ENCODE measurements at regions not wholly inside any gene's neighbourhood (a gene's known extent, or its start where the extent isn't known, plus 50 kb on each side); places are given as distances from the start of the nearest gene placed in this dataset.

- no peak for TF ChIP-seq EZH2phosphoT487 (IDR thresholded peaks at IDR 0.05; ENCODE audit: low read depth)
- TF ChIP-seq CTCF (IDR thresholded peaks at IDR 0.05; ENCODE audit: low read depth, low read length), result no peak
Observed at GRCh38 chr2:199118673-199119112, 339.0 kb downstream of the SATB2 start.

All from OCI-LY3 (cell line).